Fibroblast of lung (primary cell): ENCODE measurements at regions not wholly inside any gene's neighbourhood (a gene's known extent, or its start where the extent isn't known, plus 50 kb on each side); places are given as distances from the start of the nearest gene placed in this dataset.

Source experiments
- CTCF ChIP-seq, 2 donors: IDR thresholded peaks in 1 of 2; conservative IDR thresholded peaks in 1 of 2; 1 replicate in 1 of 2; 2 replicates in 1 of 2; pipeline ENCODE4 v1.5.1; 2011 to 2012; ENCODE audit warnings: low read length in 2 of 2, control low read depth in 1 of 2, inconsistent platforms in 1 of 2, low read depth in 1 of 2, mild to moderate bottlenecking in 1 of 2
- EZH2 ChIP-seq: IDR thresholded peaks from 2 replicates; pipeline ENCODE4 v1.5.1; 2012; ENCODE audit warnings: low read length, control low read depth, mild to moderate bottlenecking; ENCODE audit errors: missing control alignments

- TF ChIP-seq CTCF (conservative IDR thresholded peaks at IDR 0.05 in 1 of 2, IDR thresholded peaks at IDR 0.05 in 1 of 2; ENCODE audit: low read depth in 1 of 2, low read length in 2 of 2): no peak
- TF ChIP-seq EZH2: no peak
These were observed 59.2 kb upstream of the RPS6KA3 start for GRCh38 chrX:20325786-20326388.
